KMS-11 (cell line): ENCODE measurements at regions not wholly inside any gene's neighbourhood (a gene's known extent, or its start where the extent isn't known, plus 50 kb on each side); places are given as distances from the start of the nearest gene placed in this dataset.

Source experiments
- H2AFZ ChIP-seq: fragments of 200-600 bp; sonication (generic); 2 replicates; pipeline ENCODE4 v1.6.1; 2016; ENCODE audit warnings: antibody characterized with exemption, mixed run types, low read depth
- H3K27ac ChIP-seq: fragments of 200-600 bp; sonication (generic); 2 replicates; pipeline ENCODE4 v1.6.1; 2016; ENCODE audit warnings: mild to moderate bottlenecking, mixed run types
- H3K27me3 ChIP-seq: fragments of 200-600 bp; sonication (generic); 2 replicates; pipeline ENCODE4 v1.6.1; 2017; ENCODE audit warnings: mild to moderate bottlenecking, low read depth, mixed run types, moderate library complexity; ENCODE audit not compliant: insufficient read depth
- H3K36me3 ChIP-seq: fragments of 200-600 bp; sonication (generic); 2 replicates; pipeline ENCODE4 v1.6.1; 2017; ENCODE audit warnings: mild to moderate bottlenecking, mixed run types; ENCODE audit not compliant: insufficient read depth
- H3K4me1 ChIP-seq: fragments of 200-600 bp; sonication (generic); 2 replicates; pipeline ENCODE4 v1.6.1; 2016; ENCODE audit warnings: mild to moderate bottlenecking, low read depth, mixed run types; ENCODE audit not compliant: poor library complexity, severe bottlenecking
- H3K4me2 ChIP-seq: fragments of 200-600 bp; sonication (generic); 2 replicates; pipeline ENCODE4 v1.7.0; 2016; ENCODE audit warnings: mild to moderate bottlenecking, mixed run types
- H3K4me3 ChIP-seq: fragments of 200-600 bp; sonication (generic); IDR thresholded peaks from 2 replicates; pipeline ENCODE4 v1.6.1; 2017; ENCODE audit warnings: low read depth, low read length, mixed read lengths; ENCODE audit not compliant: insufficient read depth
- H3K79me2 ChIP-seq: fragments of 200-600 bp; sonication (generic); 2 replicates; pipeline ENCODE4 v1.6.1; 2016; ENCODE audit warnings: low read depth, mixed run types; ENCODE audit not compliant: insufficient read depth
- H3K9ac ChIP-seq: fragments of 200-600 bp; sonication (generic); 2 replicates; pipeline ENCODE4 v1.6.1; 2016; ENCODE audit warnings: mild to moderate bottlenecking, mixed run types
- H4K20me1 ChIP-seq: fragments of 200-600 bp; sonication (generic); 2 replicates; pipeline ENCODE4 v1.6.1; 2016; ENCODE audit warnings: mild to moderate bottlenecking, mixed run types; ENCODE audit not compliant: insufficient read depth
- CTCF ChIP-seq: fragments of 200-600 bp; sonication (generic); conservative IDR thresholded peaks from 2 replicates; pipeline ENCODE4 v1.6.1; 2017; ENCODE audit warnings: low read depth, mild to moderate bottlenecking, antibody characterized with exemption, low read length, moderate library complexity, mixed read lengths

GRCh38 chr10:123464430-123465323 is 201.5 kb upstream of the GPR26 start:
- no peaks in the 10 kb centered on the region for H3K79me2 ChIP-seq
- no peaks in the 10 kb centered on the region for H3K4me1 ChIP-seq
- no peaks in the 10 kb centered on the region for H4K20me1 ChIP-seq
- H3K27ac ChIP-seq = no peak overlapping the region
- H2AFZ ChIP-seq = no peak overlapping the region
- no peak overlapping the region for H3K9ac ChIP-seq
- H3K4me2 ChIP-seq = no peak overlapping the region
- no peak overlapping the region for H3K4me3 ChIP-seq
- no peak for TF ChIP-seq CTCF
- H3K27me3 ChIP-seq = no peaks in the 10 kb centered on the region
- no peaks in the 10 kb centered on the region for H3K36me3 ChIP-seq

- Histone ChIP-seq H2AFZ (no peak overlapping the region), H3K4me1 (no peaks in the 10 kb centered on the region), H3K4me3 (no peak overlapping the region), H4K20me1 (no peaks in the 10 kb centered on the region), H3K27me3 (no peaks in the 10 kb centered on the region), H3K27ac (no peak overlapping the region), H3K9ac (no peak overlapping the region), H3K79me2 (no peaks in the 10 kb centered on the region), H3K4me2 (no peak overlapping the region), H3K36me3 (no peaks in the 10 kb centered on the region)
- TF ChIP-seq CTCF = no peak
These were observed 195.7 kb upstream of the GPR26 start for GRCh38 chr10:123470336-123470921.

GRCh38 chr10:123471811-123472210 is 194.3 kb upstream of the GPR26 start:
- Histone ChIP-seq H3K4me3 (no peak overlapping the region), H3K79me2 (no peaks in the 10 kb centered on the region), H2AFZ (no peak overlapping the region), H3K4me1 (no peaks in the 10 kb centered on the region), H3K9ac (no peak overlapping the region), H4K20me1 (no peaks in the 10 kb centered on the region), H3K36me3 (no peaks in the 10 kb centered on the region), H3K4me2 (no peak overlapping the region), H3K27ac (no peak overlapping the region), H3K27me3 (no peaks in the 10 kb centered on the region)
- TF ChIP-seq CTCF = no peak

GRCh38 chr10:123472606-123473005 is 193.5 kb upstream of the GPR26 start:
- no peak for TF ChIP-seq CTCF
- Histone ChIP-seq H3K79me2 (no peaks in the 10 kb centered on the region), H3K27me3 (no peaks in the 10 kb centered on the region), H3K9ac (no peak overlapping the region), H2AFZ (no peak overlapping the region), H3K4me3 (no peak overlapping the region), H3K27ac (no peak overlapping the region), H3K4me1 (no peaks in the 10 kb centered on the region), H3K36me3 (no peaks in the 10 kb centered on the region), H4K20me1 (no peaks in the 10 kb centered on the region), H3K4me2 (no peak overlapping the region)
